ENCODE measurements at regions not wholly inside any gene's neighbourhood (a gene's known extent, or its start where the extent isn't known, plus 50 kb on each side); places are given as distances from the start of the nearest gene placed in this dataset.
"Not testable (repeated sequence)": the region's sequence is repeated elsewhere in the genome, so short reads cannot be mapped to it uniquely, and the experiment has no call there.

DNA sequence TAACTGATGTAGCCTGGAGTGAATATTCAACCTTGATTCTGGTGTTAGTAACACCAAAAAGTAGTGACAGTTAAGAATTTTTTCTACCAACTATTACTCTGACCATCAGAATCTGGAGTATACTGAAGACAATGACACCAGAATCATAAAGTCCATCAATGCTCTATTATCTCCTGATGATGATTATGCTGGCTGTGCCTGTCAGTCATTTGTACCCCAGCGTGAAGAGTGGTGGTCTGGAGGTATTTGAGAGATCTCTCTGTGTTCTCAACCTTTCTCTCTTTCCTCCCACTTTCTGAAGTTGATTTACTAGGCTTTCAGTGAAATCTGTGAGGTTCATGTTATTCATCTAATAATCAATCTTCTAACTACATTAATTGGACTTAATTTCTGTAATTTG is 615.4 kb downstream of the SLC16A7 start:
- no peak overlapping the region for H3K27ac Mint-ChIP-seq
- H3K4me3 Mint-ChIP-seq: no peak overlapping the region
- no peak for DNase-seq (ENCODE audit: extremely low spot score, unreplicated experiment)
- no peaks in the 10 kb centered on the region for H3K27me3 Mint-ChIP-seq
- TF ChIP-seq, protein P1, sequence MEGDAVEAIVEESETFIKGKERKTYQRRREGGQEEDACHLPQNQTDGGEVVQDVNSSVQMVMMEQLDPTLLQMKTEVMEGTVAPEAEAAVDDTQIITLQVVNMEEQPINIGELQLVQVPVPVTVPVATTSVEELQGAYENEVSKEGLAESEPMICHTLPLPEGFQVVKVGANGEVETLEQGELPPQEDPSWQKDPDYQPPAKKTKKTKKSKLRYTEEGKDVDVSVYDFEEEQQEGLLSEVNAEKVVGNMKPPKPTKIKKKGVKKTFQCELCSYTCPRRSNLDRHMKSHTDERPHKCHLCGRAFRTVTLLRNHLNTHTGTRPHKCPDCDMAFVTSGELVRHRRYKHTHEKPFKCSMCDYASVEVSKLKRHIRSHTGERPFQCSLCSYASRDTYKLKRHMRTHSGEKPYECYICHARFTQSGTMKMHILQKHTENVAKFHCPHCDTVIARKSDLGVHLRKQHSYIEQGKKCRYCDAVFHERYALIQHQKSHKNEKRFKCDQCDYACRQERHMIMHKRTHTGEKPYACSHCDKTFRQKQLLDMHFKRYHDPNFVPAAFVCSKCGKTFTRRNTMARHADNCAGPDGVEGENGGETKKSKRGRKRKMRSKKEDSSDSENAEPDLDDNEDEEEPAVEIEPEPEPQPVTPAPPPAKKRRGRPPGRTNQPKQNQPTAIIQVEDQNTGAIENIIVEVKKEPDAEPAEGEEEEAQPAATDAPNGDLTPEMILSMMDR (conservative IDR thresholded peaks at IDR 0.05): no peak
- no peaks in the 10 kb centered on the region for H3K4me1 Mint-ChIP-seq (ENCODE audit: unreplicated experiment)
- H3K9me3 Mint-ChIP-seq: peaks cover 4% of the 10 kb centered on the region
- H3K36me3 Mint-ChIP-seq: no peaks in the 10 kb centered on the region

DNA sequence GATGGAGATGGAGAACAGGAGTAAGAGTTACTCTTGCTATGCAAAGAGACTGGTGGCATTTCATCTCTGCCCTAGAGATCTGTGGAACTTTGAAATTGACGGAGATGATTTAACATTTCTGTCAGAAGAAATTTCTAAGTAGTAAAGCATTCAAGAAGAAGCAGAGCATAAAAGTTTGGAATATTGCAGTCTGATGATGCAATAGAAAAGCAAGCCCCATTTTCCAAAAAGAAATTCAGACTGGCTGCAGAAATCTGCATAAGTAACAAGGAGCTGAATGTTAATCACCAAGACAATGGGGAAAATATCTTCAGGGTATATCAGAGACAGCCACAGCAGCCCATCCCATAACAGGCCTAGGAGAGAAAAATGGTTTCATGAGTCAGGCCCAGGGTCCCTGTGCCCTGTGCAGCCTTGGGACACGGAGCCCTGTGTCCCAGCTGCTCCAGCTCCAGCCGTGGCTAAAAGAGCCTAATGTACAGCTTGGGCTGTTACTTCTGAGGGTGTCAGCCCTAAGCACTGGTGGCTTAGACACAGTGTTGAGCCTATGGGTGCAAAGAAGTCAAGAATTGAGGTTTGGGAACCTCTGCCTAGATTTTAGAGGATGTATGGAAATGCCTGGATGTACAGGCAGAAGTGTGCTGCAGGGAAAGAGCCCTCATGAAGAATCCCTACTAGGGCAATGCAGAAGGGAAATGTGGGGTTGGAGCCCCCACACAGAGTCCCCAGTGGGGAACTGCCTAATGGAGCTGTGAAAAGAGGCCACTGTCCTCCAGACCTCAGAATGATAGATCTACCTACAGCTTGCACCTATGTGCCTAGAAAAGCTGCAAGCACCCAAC is 616.6 kb downstream of the SLC16A7 start:
- TF ChIP-seq, protein P1 (conservative IDR thresholded peaks at IDR 0.05): no peak
- H3K9me3 Mint-ChIP-seq: peaks cover 4% of the 10 kb centered on the region
- H3K36me3 Mint-ChIP-seq: no peaks in the 10 kb centered on the region
- no peak overlapping the region for H3K27ac Mint-ChIP-seq
- H3K27me3 Mint-ChIP-seq: no peaks in the 10 kb centered on the region
- no peaks in the 10 kb centered on the region for H3K4me1 Mint-ChIP-seq (ENCODE audit: unreplicated experiment)
- DNase-seq (ENCODE audit: extremely low spot score, unreplicated experiment): no peak
- H3K4me3 Mint-ChIP-seq: no peak overlapping the region

DNA sequence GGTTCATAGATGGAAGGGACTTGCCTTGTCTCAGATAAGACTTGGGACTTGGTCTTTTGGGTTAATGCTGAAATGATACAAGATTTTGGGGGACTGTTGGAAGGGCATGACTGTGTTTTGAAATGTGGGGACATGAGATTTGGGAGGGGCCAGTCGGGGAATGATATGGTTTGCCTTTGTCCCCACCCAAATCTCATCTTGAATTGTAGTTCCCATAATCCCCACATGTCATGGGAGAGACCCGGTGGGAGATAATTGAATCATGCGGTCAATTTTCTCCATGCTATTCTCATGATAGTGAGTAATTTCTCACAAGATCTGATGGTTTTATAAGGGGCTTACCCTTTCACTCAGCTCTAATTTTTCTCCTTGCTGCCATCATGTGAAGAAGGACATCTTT is 617.4 kb downstream of the SLC16A7 start:
- H3K27ac Mint-ChIP-seq; H3K4me1 Mint-ChIP-seq (ENCODE audit: unreplicated experiment); H3K9me3 Mint-ChIP-seq; H3K4me3 Mint-ChIP-seq; H3K36me3 Mint-ChIP-seq; H3K27me3 Mint-ChIP-seq; DNase-seq (ENCODE audit: extremely low spot score, unreplicated experiment): not testable (repeated sequence)

DNA sequence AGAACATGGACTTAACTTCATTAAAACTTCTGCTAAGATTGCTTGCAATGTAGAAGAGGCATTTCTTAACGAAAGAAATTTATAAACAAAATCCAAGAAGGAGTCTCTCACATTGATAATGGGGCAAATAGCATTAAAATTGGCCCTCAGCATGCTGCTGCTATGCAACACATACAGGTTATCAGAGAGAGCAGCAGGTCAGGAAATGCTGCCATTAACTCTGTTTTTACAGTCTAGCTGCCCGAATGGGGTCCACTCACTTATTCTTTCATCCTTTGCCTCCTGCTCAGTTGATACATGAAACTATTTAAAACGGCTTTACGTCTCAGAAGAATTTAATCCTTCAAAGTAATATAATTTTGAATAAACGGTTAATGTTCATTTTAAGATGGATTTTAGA is 620.4 kb downstream of the SLC16A7 start:
- H3K27ac Mint-ChIP-seq: no peak overlapping the region
- H3K9me3 Mint-ChIP-seq: peaks cover 4% of the 10 kb centered on the region
- no peaks in the 10 kb centered on the region for H3K27me3 Mint-ChIP-seq
- TF ChIP-seq, protein P1 (conservative IDR thresholded peaks at IDR 0.05): no peak
- DNase-seq (ENCODE audit: extremely low spot score, unreplicated experiment): no peak
- no peaks in the 10 kb centered on the region for H3K36me3 Mint-ChIP-seq
- H3K4me3 Mint-ChIP-seq: no peak overlapping the region
- no peaks in the 10 kb centered on the region for H3K4me1 Mint-ChIP-seq (ENCODE audit: unreplicated experiment)

DNA sequence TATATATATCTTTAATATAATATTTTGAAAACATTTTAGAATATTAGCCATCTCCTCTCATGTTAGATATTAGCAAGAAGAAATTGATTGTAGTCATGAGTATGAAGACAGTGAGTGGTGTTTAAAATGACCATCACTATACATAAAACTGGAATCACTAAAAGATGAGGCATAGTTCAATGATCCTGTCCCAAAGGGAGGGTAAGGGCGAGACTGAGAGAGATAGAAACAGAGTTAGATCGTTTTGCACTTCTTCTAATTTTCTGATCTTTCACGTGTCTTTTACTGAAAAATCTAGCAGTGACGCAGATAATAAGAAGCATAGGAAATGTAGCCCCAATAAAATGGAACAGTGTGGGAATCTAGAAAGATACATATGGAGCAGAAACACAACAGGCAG is 627.4 kb downstream of the SLC16A7 start:
- Mint-ChIP-seq H3K27ac (no peak overlapping the region), H3K4me1 (ENCODE audit: unreplicated experiment) (no peaks in the 10 kb centered on the region), H3K36me3 (no peaks in the 10 kb centered on the region), H3K27me3 (no peaks in the 10 kb centered on the region), H3K4me3 (no peak overlapping the region), H3K9me3 (no peaks in the 10 kb centered on the region)
- TF ChIP-seq, protein P1 (conservative IDR thresholded peaks at IDR 0.05): no peak
- no peak for DNase-seq (ENCODE audit: extremely low spot score, unreplicated experiment)

DNA sequence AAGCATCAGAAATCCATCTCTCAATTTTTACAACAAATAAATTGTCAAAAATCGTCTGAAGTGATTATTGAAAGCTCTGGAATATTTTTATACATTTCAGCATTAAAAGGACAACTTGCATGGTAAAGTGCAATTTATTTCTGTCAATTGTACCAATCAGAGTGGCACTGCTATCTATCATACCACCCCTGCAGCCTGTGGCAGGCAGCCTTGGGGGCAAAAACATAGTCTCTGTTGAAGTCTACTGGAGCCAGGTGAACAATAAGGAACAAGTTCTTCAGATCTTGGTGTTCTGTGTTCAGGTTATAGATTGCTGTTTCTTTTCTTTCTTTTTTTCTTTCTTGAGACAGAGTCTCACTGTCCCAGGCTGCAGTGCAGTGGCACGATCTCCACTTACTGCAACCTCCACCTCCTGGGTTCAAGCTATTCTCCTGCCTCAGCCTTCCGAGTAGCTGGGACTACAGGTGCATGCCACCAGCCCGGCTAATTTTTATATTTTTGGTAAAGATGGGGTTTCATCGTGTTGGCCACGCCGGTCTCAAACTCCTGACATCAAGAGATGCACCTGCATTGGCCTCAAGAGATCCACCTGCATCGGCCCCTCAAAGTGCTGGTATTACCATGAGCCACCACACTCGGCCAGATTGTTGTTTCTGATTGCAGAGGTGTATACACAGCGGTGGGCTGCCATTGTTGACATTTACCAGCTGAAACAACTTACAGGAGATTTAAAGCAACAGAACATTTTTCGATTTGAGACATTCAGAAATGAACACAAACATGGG is 629.6 kb downstream of the SLC16A7 start:
- H3K27ac Mint-ChIP-seq: no peak overlapping the region
- no peaks in the 10 kb centered on the region for H3K9me3 Mint-ChIP-seq
- no peak for DNase-seq (ENCODE audit: extremely low spot score, unreplicated experiment)
- H3K4me1 Mint-ChIP-seq (ENCODE audit: unreplicated experiment): no peaks in the 10 kb centered on the region
- H3K36me3 Mint-ChIP-seq: no peaks in the 10 kb centered on the region
- no peak overlapping the region for H3K4me3 Mint-ChIP-seq
- no peaks in the 10 kb centered on the region for H3K27me3 Mint-ChIP-seq
- TF ChIP-seq, protein P1 (conservative IDR thresholded peaks at IDR 0.05): no peak
